Stimulated activated CD4-positive, alpha-beta T cell treated with anti-CD3 and anti-CD28 coated beads, Interleukin-12 subunit alpha, Interleukin-12 subunit beta, amount 100 ng/mL, for 48 hours (primary cell): ENCODE measurements at regions not wholly inside any gene's neighbourhood (a gene's known extent, or its start where the extent isn't known, plus 50 kb on each side); places are given as distances from the start of the nearest gene placed in this dataset.

ENCODE experiments used
- DNase-seq, 3 donors: peaks; one replicate each; pipeline ENCODE4 v3.0.0-alpha.2; 2020; ENCODE audit warnings: low read depth in 2 of 3, low spot score in 1 of 3

DNA sequence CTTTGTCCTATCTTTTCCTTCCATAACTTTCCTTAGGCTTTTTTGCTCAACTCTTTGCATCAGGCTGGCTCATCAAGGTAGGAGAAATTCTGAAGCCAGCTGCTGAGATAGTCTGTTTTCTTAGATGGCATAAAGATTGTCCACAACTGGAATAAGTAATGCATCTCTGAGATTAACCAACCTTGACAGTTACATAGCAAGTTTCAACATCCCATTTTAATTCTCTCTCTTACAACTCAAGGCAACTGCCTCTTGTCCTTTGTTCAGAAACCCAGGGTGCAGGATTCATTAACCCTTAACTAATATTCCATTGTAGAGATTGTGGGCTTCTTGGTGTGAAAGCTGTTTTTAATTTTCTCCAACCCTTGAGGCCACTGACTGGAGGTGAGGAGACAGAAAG lies 239.2 kb downstream of the LACC1 start:
- no peak for DNase-seq

DNA sequence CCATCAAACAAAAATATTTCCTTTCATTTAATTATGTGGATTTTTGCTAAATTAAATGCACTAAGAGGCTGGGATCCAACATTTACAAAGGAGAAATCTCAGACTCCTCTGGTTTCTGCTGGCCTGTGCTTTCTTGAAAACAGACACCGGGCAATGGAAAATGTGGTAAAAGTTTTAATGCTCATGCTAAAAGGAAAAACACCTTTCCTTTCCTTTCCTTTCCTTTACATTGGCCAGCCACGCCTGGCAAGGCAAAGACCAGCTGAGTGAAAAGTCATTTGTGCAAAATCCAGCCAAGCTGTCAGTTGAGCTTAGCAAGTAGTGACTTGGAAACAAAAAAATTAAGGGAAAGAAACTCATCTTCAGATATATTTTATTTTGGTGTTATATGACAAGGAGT lies 240.3 kb downstream of the LACC1 start:
- no peak for DNase-seq

DNA sequence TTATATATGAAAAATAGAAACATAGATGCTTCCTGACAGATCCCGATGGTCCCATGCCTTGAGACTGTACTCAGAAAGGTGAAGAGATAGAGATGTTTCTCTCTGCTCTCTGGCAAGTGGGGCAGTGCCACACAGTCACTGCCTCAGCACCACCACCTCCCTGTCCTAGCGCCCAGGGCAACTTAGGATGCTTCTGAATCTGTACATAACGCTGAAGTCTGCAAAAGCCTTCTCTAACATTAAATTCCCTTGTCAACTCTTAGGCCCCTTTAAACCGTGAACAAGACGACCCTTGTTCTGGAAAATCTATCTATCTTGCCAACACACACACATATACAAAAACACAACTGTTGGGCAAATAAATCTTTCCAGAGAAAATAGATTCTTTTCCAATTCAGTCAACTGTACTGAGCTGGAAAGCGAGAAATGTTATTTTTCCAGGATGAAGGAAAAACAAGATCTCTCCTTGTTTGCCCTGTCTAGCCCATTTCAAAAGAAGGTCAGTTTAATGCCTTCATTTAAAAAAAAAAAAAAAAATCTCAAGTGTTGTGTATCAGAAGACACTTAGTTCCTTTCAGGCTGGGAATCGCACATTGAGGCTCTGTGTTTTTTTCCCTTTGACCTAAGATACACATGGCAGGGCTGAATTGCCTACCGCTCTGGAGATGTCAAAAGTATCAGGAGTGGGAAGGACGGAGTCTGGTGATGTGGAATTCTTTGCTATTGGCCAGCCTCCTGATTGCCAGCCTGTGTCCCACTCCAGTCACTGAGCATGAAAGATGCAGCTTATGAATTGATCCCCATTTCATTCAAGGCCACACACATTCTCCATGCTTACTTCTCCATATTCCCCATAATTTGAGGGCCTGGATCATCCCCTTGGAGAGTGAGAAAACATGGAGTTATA lies 241.4 kb downstream of the LACC1 start:
- no peak for DNase-seq

DNA sequence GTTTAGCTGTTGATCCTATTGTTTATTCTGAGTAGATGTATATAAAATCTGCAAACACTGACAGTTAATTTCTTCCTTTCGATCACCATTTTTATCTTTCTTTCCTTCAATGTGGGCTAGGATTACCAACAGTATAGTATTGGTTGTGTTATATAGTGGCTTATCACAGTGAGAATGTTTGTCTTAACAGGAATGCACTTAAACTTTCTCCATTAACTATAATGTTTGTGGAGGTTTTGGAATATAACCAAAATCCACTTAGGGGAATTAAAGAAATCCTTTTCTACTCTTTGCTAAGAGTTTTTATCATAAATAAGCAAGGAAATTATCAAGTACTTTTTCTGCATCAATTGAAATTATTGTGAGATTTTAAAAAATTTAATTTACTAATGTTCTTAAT lies 244.6 kb downstream of the LACC1 start:
- no peak for DNase-seq

DNA sequence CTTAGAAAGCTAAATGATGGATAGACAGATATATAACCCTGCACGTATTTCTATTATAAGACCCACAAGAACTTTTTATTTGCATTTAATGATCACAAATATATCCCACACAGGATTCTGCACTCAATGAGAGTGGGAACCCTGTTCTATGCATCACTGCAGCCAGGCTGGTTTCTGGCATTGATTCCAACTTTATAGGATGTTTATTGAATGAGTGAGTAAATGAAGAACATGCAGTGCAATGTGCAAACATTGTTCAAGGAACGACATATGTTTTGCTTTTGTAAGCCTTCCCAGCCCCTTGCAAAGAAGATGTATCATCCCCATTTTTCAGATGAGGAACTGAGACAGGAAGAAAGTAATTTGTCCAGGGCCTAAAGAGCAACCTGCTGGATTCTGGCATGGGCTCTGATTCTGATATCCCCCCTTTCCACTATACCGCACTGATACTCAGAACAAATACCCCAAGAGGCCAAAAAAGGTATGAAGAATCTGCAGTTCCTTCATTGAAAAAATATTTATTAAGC lies 246.3 kb downstream of the LACC1 start:
- DNase-seq, result no peak

DNA sequence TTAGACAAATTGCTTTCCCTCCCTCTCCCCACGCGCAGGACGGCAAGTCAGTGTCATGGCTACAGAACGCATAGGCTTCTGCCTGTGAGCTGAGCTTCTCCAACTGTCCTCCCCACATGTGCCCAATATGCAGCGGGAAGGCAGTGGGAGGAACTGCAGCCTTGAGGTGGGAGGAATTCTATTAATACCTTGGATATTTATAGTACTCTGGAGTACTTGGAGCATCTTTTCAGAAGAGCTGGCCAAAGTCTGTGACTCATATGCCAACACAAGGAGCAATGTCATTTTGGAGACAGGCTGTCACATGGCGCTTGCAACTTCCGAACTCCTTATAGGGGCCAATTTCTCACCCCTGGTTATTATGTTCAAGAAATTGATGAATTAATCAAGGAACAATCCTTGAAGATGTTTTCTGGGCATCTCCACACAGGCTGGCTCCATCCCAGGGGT lies 245.0 kb upstream of the SERP2 start:
- DNase-seq, result no peak

DNA sequence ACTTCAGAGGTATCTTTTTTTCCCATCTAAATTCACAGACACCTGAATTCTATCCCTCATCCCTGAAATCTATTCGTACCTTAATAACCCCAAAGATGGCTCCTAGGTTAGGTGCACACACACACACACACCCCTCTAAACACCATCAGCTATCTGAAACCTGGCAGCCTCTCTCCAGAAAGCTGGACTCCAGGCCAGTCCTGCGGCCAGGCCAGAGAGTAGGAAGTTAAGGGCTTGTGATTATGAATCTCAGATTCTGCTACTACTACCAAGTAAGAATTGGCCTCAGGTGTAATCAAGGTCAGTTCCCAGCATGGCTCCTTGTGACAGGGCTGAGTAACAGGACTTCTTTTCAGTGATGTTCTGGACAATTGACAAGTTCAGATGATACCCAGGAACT lies 244.2 kb upstream of the SERP2 start:
- DNase-seq, result no peak

DNA sequence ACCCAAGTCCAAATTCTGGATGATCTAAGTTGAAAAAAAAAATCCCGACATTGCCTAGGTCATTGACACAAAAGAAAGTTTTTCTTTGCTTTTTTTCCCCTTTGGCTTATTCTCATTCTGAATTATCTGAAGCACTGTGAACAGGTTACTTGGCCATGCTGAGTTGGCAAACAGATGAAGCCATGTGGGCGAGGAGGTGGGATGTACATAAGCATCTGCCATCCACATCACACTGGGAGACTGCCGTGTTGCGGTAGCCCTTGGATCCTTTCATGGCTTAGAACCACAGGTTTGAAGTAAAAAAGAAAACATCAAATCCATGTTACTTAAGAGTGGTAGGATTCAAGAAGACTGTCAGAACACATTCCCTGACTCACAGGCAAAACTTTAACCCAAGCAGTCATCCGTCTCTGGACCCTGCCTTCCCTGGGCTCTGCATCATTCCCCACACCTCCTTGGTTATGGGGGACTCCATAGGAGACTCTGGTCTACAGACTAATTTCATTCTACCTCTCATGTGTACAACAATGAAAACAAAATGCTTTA lies 242.5 kb upstream of the SERP2 start:
- DNase-seq, result no peak

DNA sequence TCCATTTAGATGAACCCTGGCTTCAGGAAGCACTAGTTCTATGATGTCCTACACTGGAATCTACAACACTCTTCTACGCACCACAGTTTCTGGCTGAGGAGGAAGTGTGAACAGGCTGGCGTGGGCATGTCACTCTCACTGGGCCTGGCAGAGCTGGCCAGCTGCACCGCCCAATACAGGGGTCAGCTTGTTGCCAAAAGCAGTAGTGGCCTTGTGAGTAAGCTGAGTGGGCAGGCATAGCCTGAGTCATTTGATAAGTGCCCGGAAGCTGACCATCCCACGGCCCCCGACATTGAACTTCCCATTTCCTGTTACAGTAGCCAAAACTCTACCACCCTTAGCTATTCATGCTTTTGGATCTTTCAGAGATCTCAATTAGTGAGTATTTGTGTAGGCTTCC lies 240.9 kb upstream of the SERP2 start:
- DNase-seq, result no peak

DNA sequence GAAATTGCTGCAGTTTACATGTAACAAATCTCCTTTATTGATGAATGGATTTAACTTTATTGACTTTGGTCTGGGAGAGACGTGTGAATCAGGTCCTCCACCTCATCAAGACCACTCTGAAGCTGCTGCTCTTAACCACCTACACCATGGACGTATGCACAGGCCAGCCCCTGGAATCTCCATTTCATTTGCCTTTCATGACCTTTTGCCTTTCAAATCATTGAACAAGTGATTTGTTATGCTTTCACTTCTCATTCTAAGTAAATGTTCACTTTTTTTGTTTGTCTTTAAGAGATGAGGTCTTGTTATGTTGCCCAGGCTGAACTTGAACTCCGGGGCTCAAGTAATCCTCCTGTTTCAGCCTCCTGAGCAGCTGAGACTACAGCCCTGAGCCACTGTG lies 240.0 kb upstream of the SERP2 start:
- no peak for DNase-seq

DNA sequence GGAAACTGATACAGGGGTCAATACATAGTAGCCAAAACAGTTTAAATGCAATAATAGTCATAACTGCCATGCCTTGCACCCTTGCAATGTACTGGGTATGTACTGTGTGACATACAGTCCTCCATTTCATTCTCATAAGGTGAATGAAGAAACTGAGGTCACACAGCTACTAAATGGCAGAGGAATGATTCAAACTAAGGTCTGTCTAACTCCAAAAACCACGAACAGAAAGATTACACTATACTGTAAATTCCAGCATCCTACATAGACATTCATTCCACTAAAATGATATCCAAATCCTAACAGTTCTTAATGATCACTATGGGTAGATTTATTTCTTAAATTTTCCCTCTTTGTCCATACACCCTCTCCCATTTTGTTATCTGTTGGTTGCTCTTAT lies 238.1 kb upstream of the SERP2 start:
- DNase-seq, result no peak

DNA sequence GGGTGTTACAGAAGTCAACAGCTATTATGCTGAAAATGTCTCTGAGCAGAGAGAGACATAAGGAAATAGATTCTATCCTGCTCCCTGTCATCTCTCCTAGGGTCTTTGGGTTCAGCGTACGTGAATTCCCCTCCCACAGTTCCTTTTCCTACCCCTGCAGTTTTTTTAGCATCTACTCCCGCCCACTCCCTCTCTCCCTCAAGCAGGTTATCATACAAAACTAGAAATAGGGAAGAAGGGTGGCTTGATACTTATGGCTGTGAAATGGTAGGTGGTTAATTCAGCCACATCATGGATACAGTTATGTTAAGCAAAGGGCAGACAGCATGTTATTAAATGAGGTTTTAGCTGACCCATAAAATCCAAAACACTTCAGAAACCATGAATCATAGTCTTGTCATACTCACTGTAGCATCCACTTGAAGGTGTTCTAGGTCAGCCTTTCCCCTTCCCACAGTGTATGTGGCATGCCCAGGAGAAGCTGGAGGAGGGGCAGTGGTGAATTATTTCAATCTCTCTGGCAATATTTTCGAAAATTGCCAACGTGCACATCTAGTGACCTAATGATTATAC lies 236.8 kb upstream of the SERP2 start:
- no peak for DNase-seq

DNA sequence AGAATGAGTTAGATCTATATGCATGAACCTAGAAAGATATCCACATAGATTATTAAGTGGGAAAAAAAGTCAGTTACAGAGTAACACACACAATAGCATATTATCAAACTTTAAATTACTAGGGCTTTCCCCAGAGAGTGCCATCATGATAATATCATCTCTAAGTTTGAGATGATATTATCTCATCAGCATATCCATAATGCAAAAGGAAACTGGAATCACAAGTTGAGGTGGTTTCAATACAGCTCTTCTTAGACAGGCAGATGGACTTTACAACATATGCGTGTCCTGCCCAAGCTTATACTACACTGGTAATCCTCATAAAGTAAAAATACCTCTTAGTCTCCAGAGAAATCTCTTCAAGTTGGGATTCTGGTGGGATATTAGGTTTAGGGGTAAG lies 236.2 kb upstream of the SERP2 start:
- DNase-seq, result no peak

DNA sequence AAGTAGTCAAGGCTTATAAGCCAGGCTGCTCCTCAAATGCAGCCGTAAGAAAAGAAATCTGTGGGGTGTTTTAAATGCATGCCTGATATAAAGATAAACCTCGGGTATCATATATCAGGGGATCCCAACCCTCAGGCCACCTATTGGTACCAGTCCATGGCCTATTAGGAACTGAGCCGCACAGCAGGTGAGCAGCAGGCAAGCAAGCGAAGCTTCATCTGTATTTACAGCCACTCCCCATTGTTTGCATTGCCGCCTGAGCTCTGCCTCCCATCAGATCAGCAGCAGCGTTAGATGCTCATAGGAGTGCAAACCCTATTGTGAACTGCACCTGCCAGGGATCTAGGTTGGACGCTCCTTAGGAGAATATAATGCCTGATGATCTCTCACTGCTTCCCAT lies 233.5 kb upstream of the SERP2 start:
- no peak for DNase-seq

DNA sequence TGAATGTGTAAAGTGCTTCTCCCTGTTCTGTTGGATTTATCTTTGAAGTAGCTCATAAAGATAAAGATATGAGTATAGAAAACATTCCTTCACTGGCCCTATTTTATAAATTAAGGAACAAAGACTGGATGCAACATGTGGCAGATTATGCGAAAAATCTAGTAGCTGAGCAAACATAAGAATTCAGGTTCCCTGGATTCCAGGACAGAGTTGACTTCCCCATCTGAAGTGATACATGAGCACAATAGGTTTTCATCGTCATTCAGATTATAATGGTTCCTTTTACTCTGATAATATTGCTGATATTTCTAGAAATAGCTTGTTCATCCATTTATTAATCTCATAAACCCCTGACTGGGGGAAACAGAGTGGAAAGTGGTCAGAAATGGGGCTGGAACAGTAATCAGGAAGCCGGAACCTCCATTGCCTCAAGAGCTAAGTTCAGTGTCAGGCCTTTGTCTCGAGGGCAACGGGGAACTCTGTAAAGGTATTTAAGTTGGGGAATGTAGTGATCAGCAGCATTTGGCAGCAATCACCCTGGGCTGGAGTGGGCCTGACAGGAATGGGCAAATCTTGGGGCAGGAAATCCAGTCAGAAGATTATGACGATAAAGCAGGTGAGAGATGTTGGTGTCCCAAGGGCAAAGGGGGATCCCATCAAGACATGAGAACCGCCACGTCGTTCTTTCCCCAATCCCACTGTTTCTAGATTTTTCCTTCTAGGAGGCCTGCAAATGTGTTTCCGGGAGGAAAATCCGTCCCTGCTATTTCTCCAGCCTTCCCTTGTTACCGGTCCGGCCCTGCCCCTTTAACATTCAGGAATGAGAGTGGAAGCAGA lies 232.5 kb upstream of the SERP2 start:
- no peak for DNase-seq

DNA sequence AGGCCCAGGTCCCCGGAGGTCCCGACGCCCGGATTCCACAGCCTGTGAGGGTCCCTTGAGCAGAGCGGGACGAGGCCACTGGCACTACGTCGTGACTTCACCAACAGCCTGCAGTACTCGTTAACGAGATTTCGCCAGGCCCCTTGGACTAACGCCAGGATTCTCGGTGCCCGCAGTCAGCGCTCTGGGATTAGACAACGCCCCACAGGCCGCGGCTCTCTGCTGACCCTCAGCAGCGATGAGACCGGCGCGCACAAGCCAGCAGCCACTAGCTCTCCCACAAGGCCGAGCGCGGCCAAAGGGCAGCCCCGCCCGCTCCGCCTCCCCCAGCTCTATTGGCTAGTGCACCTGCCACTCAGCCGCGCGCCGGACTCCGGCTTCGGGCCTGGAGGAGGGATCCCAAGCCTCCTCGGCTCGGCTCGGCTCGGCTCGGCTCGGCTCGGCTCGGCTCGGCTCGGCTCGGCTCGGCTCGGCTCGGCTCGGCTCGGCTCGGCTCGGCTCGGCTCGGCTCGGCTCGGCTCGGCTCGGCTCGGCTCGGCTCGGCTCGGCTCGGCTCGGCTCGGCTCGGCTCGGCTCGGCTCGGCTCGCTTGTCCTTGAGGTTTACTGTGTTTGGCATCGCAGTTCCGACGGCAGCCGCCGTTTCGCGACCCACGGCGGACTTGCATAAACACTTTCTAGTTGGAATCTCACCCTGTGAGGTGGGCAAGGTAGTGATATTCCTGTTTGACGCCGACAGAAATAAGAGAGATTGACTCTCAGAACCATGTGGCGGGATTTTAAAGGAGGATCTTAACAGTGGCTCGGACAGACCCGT lies 231.7 kb upstream of the SERP2 start:
- peak; percentile 87 to 96 (median 92) for DNase-seq

DNA sequence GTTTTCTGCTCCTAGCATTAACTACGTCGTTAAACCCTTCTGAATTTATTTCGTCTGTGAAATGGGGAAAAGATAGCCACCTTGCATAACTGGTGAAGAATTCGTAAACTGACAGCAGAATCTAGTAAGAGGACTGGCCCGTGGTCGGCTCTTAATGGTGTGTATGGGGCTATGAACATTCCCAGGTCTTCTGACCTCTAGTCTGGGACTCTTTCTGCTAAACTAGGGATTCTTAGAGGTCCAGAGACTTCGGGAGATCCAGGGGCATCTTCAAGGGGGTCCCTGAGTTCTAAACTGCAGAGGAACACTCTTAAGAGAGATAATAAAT lies 231.1 kb upstream of the SERP2 start:
- no peak for DNase-seq

DNA sequence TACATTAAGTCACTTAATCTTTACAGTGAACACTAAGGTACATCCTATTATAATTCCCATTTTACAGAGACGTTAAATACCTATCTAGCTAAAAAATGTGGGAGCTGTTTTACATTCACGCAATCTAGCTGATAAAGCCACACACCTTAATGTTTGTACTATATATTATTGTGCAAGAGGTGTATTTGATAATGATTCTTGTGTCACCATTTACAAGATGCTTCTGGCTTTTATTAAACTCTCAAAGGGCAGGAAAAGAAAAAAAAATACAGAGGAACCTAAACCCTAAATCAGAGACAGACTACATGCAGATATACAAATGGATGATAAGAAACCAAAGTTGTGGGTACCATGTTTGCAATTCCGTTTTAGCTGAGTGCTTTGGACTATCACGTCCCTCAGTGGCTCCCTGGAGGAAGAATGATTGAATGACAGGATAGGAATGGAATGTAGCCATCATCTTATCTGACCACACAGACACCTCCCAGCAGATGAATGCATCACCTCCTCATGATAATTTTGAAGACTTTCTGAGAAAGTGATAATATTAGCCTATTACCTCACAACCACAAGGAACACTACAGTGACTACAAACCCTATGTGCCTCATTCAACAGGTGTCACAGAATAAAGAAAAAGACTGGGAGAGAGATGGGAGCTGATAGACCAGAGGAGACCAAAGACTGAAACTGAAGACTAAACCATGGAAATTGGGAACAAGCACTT lies 230.5 kb upstream of the SERP2 start:
- DNase-seq, result no peak

DNA sequence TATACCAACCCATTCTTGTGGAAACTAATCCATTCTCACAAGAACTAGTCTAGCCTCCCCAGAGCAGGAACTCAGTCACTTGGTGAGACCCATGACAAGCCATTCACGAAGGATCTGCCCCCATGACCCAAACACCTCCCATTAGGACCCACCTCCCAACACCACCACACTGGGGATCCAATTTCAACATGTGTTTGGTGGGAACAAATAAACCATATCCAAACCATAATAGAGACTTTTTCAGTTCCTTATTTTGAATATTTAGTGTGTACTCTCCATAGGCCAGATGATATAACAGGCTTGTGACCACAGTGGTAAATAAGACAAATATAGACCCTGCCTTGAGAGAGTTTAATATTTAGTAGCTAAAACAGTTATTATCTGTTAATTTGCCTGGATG lies 227.5 kb upstream of the SERP2 start:
- DNase-seq, result no peak

DNA sequence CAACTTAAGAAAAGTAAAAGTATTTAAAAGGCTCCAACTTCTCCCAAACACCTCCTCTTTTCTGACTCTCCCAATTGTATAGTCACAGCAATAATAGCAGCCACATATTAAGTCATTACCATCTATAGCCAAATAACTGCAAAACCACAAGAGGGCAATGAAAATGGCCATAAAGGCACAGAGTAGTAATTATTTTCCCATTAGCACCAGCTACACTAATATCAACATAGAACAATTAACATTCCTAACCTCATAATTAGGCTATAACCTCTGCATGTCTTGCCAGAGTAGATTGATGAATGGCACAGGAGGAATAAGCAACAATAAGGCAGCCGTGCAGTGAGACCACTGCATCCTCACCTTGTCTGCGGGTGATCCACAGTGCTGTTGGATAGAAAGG lies 226.4 kb upstream of the SERP2 start:
- no peak for DNase-seq
